Liver (tissue), 8 donors: ENCODE measurements at regions not wholly inside any gene's neighbourhood (a gene's known extent, or its start where the extent isn't known, plus 50 kb on each side); places are given as distances from the start of the nearest gene placed in this dataset.

Source experiments
- DNase-seq: peaks from one replicate; pipeline ENCODE4 v3.0.0-alpha.2; 2017; ENCODE audit warnings: low spot score
- H3K27ac ChIP-seq, 2 donors: one replicate each; pipeline ENCODE4 v1.7.0; 2013; ENCODE audit warnings: inconsistent platforms in 2 of 2, low read length in 2 of 2, control low read depth in 1 of 2, low read depth in 1 of 2, mild to moderate bottlenecking in 1 of 2
- H3K27me3 ChIP-seq, 4 donors: one replicate each; pipeline versions ENCODE4 v1.6.1 to v1.7.0; 2013; ENCODE audit warnings: low read length in 3 of 4, inconsistent platforms in 1 of 4, mild to moderate bottlenecking in 1 of 4, moderate library complexity in 1 of 4; ENCODE audit not compliant: control insufficient read depth in 4 of 4, insufficient read depth in 4 of 4
- H3K36me3 ChIP-seq, 4 donors: one replicate each; pipeline versions ENCODE4 v1.6.1 to v1.7.0; 2013; ENCODE audit warnings: low read length in 3 of 4, mild to moderate bottlenecking in 3 of 4, low read depth in 1 of 4, moderate library complexity in 1 of 4; ENCODE audit not compliant: control insufficient read depth in 4 of 4, insufficient read depth in 3 of 4
- H3K4me1 ChIP-seq, 4 donors: one replicate each; pipeline versions ENCODE4 v1.6.1 to v1.7.0; 2013; ENCODE audit warnings: low read length in 3 of 4, mild to moderate bottlenecking in 3 of 4, moderate library complexity in 1 of 4; ENCODE audit not compliant: control insufficient read depth in 4 of 4, insufficient read depth in 4 of 4
- H3K4me3 ChIP-seq, 3 donors: one replicate each; pipeline versions ENCODE4 v1.6.1 to v1.7.0; 2013; ENCODE audit warnings: low read length in 3 of 3, control low read depth in 1 of 3, low read depth in 1 of 3, mild to moderate bottlenecking in 1 of 3
- H3K9ac ChIP-seq, 2 donors: one replicate each; pipeline ENCODE4 v1.7.0; 2013; ENCODE audit warnings: low read length in 2 of 2, mild to moderate bottlenecking in 2 of 2, moderate library complexity in 2 of 2, control low read depth in 1 of 2, low read depth in 1 of 2
- H3K9me3 ChIP-seq, 4 donors: one replicate each; pipeline versions ENCODE4 v1.6.1 to v1.7.0; 2013; ENCODE audit warnings: low read length in 3 of 4; ENCODE audit not compliant: control insufficient read depth in 4 of 4
- EGR1 ChIP-seq, 2 donors: IDR thresholded peaks; 2 replicates each; pipeline ENCODE4 v1.6.1; 2016 to 2018; ENCODE audit warnings: antibody characterized with exemption in 2 of 2, low read depth in 2 of 2
- FOXA1 ChIP-seq: IDR thresholded peaks from 2 replicates; pipeline ENCODE4 v1.6.1; 2016; ENCODE audit warnings: antibody characterized with exemption
- FOXA2 ChIP-seq: IDR thresholded peaks from 2 replicates; pipeline ENCODE4 v1.6.1; 2016; ENCODE audit warnings: antibody characterized with exemption
- GABPA ChIP-seq, 2 donors: IDR thresholded peaks in 1 of 2; conservative IDR thresholded peaks in 1 of 2; 2 replicates each; pipeline ENCODE4 v1.6.1; 2016; ENCODE audit warnings: antibody characterized with exemption in 2 of 2, mild to moderate bottlenecking in 1 of 2, moderate library complexity in 1 of 2
- HNF4A ChIP-seq, 2 donors: conservative IDR thresholded peaks; 2 replicates each; pipeline ENCODE4 v1.6.1; 2016; ENCODE audit warnings: antibody characterized with exemption in 2 of 2, mild to moderate bottlenecking in 2 of 2
- JUND ChIP-seq, 2 donors: IDR thresholded peaks; 2 replicates each; pipeline ENCODE4 v1.6.1; 2016; ENCODE audit warnings: antibody characterized with exemption in 2 of 2
- NR2F2 ChIP-seq: IDR thresholded peaks from 2 replicates; pipeline ENCODE4 v1.6.1; 2016; ENCODE audit warnings: antibody characterized with exemption
- RAD21 ChIP-seq, 2 donors: IDR thresholded peaks; 2 replicates each; pipeline ENCODE4 v1.6.1; 2016; ENCODE audit warnings: antibody characterized with exemption in 2 of 2, mild to moderate bottlenecking in 2 of 2
- REST ChIP-seq: IDR thresholded peaks from 2 replicates; pipeline ENCODE4 v1.6.1; 2016; ENCODE audit warnings: antibody characterized with exemption, mild to moderate bottlenecking
- RXRA ChIP-seq, 2 donors: IDR thresholded peaks; 2 replicates each; pipeline ENCODE4 v1.6.1; 2017 to 2018; ENCODE audit warnings: antibody characterized with exemption in 2 of 2, mild to moderate bottlenecking in 1 of 2
- SP1 ChIP-seq: IDR thresholded peaks from 2 replicates; pipeline ENCODE4 v1.6.1; 2018; ENCODE audit warnings: antibody characterized with exemption, mild to moderate bottlenecking
- TAF1 ChIP-seq: conservative IDR thresholded peaks from 2 replicates; pipeline ENCODE4 v1.6.1; 2016; ENCODE audit warnings: antibody characterized with exemption, mild to moderate bottlenecking
- YY1 ChIP-seq: IDR thresholded peaks from 2 replicates; pipeline ENCODE4 v1.6.1; 2016; ENCODE audit warnings: antibody characterized with exemption, mild to moderate bottlenecking
- ZBTB33 ChIP-seq: IDR thresholded peaks from 2 replicates; pipeline ENCODE4 v1.6.1; 2016; ENCODE audit warnings: antibody characterized with exemption
- WGBS: extraction: QIAGEN DNeasy Blood & Tissue Kit; methylation state at CpG from one replicate; pipeline ENCODE4 v1.1.7; 2013; 5-methylcytosine and 5-hydroxymethylcytosine counted together
- TF ChIP-seq, protein P1 (sequence below): IDR thresholded peaks from 2 replicates; pipeline ENCODE4 v1.6.1; 2016; ENCODE audit warnings: antibody characterized with exemption
- TF ChIP-seq, protein P2 (sequence below): IDR thresholded peaks from 2 replicates; pipeline ENCODE4 v1.6.1; 2016; ENCODE audit warnings: antibody characterized with exemption
- TF ChIP-seq, protein P3 (sequence below): fragments of 150-350 bp; IDR thresholded peaks from 2 replicates; pipeline ENCODE4 v1.5.1; 2017; ENCODE audit warnings: improper control_type of control experiment, low read depth, low read length; ENCODE audit not compliant: missing input control
- donor health status: healthy.
- donor health status: healthy.
- donor health status: healthy.
- donor health status: healthy.
- donor health status: healthy.

GRCh38 chr4:35559559-35560365 lies 684.6 kb downstream of the ARAP2 start (continued):
- no peak for TF ChIP-seq GABPA (IDR thresholded peaks at IDR 0.05 in 1 of 2, conservative IDR thresholded peaks at IDR 0.05 in 1 of 2)
- no peak for TF ChIP-seq YY1
- TF ChIP-seq, protein P1, sequence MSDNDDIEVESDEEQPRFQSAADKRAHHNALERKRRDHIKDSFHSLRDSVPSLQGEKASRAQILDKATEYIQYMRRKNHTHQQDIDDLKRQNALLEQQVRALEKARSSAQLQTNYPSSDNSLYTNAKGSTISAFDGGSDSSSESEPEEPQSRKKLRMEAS = no peak

GRCh38 chr4:35562861-35563260 lies 681.5 kb downstream of the ARAP2 start:
- TF ChIP-seq ZBTB33 (no peak), YY1 (no peak), FOXA1 (no peak), EGR1 (IDR thresholded peaks at IDR 0.05; ENCODE audit: low read depth in 2 of 2) (no peak), NR2F2 (no peak), HNF4A (conservative IDR thresholded peaks at IDR 0.05) (no peak), JUND (IDR thresholded peaks at IDR 0.05) (no peak), RXRA (IDR thresholded peaks at IDR 0.05) (no peak), GABPA (IDR thresholded peaks at IDR 0.05 in 1 of 2, conservative IDR thresholded peaks at IDR 0.05 in 1 of 2) (no peak), TAF1 (no peak), REST (no peak), SP1 (no peak), RAD21 (IDR thresholded peaks at IDR 0.05) (no peak), FOXA2 (no peak)
- TF ChIP-seq, protein P2, sequence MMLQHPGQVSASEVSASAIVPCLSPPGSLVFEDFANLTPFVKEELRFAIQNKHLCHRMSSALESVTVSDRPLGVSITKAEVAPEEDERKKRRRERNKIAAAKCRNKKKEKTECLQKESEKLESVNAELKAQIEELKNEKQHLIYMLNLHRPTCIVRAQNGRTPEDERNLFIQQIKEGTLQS = no peak
- TF ChIP-seq, protein P1 = no peak
- TF ChIP-seq, protein P3, sequence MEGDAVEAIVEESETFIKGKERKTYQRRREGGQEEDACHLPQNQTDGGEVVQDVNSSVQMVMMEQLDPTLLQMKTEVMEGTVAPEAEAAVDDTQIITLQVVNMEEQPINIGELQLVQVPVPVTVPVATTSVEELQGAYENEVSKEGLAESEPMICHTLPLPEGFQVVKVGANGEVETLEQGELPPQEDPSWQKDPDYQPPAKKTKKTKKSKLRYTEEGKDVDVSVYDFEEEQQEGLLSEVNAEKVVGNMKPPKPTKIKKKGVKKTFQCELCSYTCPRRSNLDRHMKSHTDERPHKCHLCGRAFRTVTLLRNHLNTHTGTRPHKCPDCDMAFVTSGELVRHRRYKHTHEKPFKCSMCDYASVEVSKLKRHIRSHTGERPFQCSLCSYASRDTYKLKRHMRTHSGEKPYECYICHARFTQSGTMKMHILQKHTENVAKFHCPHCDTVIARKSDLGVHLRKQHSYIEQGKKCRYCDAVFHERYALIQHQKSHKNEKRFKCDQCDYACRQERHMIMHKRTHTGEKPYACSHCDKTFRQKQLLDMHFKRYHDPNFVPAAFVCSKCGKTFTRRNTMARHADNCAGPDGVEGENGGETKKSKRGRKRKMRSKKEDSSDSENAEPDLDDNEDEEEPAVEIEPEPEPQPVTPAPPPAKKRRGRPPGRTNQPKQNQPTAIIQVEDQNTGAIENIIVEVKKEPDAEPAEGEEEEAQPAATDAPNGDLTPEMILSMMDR = no peak
- DNase-seq = no peak
- H3K27me3 ChIP-seq = no peaks in the 10 kb centered on the region
- no peak overlapping the region for H3K4me3 ChIP-seq
- no peak overlapping the region for H3K9ac ChIP-seq
- H3K9me3 ChIP-seq = peaks cover 0 to 10% (median 5%) of the 10 kb centered on the region in 4 donors
- 47% methylated on average over 2 of the region's 2 CpGs for WGBS
- H3K27ac ChIP-seq = no peak overlapping the region
- H3K36me3 ChIP-seq = no peaks in the 10 kb centered on the region
- no peaks in the 10 kb centered on the region for H3K4me1 ChIP-seq
